Gastroesophageal sphincter (tissue), 3 donors: ENCODE measurements at regions not wholly inside any gene's neighbourhood (a gene's known extent, or its start where the extent isn't known, plus 50 kb on each side); places are given as distances from the start of the nearest gene placed in this dataset.

Experiments used
- CTCF ChIP-seq, 4 experiments: fragments of 200-600 bp in 2 of 4; fragments of 450-650 bp in 2 of 4; sonication (generic) in 1 of 4; IDR thresholded peaks; one replicate each; pipeline ENCODE4 v1.5.1; 2017 to 2019; ENCODE audit warnings: antibody characterized with exemption in 4 of 4, mild to moderate bottlenecking in 2 of 4, moderate library complexity in 2 of 4
- POLR2A ChIP-seq, 2 donors: fragments of 450-650 bp; IDR thresholded peaks; one replicate each; pipeline ENCODE4 v1.6.1; 2017; ENCODE audit warnings: antibody characterized with exemption in 2 of 2, mild to moderate bottlenecking in 2 of 2, moderate library complexity in 1 of 2

- TF ChIP-seq CTCF (IDR thresholded peaks at IDR 0.05) (no peak), POLR2A (IDR thresholded peaks at IDR 0.05) (no peak)
Observed at GRCh38 chr1:81529014-81529413, 271.7 kb upstream of the ADGRL2 start.
